Upper lobe of left lung (tissue), 6 donors: ENCODE measurements at regions not wholly inside any gene's neighbourhood (a gene's known extent, or its start where the extent isn't known, plus 50 kb on each side); places are given as distances from the start of the nearest gene placed in this dataset.

Experiments
- ATAC-seq, 2 donors: fragments of 200-7000 bp; cut with Tn5 transposase; one replicate each; pipeline ENCODE4 v1.9.1; 2022; ENCODE audit warnings: mild to moderate bottlenecking in 2 of 2, moderate library complexity in 2 of 2; ENCODE audit not compliant: low FRiP score in 2 of 2
- DNase-seq, 2 donors: peaks; one replicate each; pipeline ENCODE4 v3.0.0-alpha.2; 2019 to 2020
- H3K27ac ChIP-seq, 4 donors: fragments of 200-600 bp; sonication (generic); one replicate each; pipeline ENCODE4 v1.5.1; 2016 to 2019
- H3K27me3 ChIP-seq, 4 donors: fragments of 200-600 bp; sonication (generic); one replicate each; pipeline ENCODE4 v1.5.1; 2017 to 2019
- H3K36me3 ChIP-seq, 4 donors: fragments of 200-600 bp; sonication (generic); one replicate each; pipeline ENCODE4 v1.5.1; 2016 to 2019
- H3K4me1 ChIP-seq, 4 donors: fragments of 200-600 bp; sonication (generic); one replicate each; pipeline ENCODE4 v1.5.1; 2018 to 2019
- H3K4me3 ChIP-seq, 4 donors: fragments of 200-600 bp; sonication (generic); one replicate each; pipeline ENCODE4 v1.5.1; 2017 to 2019; ENCODE audit warnings: mild to moderate bottlenecking in 2 of 4, moderate library complexity in 1 of 4
- H3K9me3 ChIP-seq, 4 donors: fragments of 200-600 bp; sonication (generic); one replicate each; pipeline ENCODE4 v1.5.1; 2018 to 2019
- CTCF ChIP-seq, 6 experiments: fragments of 450-650 bp in 4 of 6; fragments of 200-600 bp in 2 of 6; sonication (generic) in 2 of 6; IDR thresholded peaks; one replicate each; pipeline ENCODE4 v1.5.1; 2016 to 2019; ENCODE audit warnings: antibody characterized with exemption in 6 of 6
- EP300 ChIP-seq, 4 donors: sonication (generic); formaldehyde crosslinking; IDR thresholded peaks; one replicate each; pipeline ENCODE4 v1.5.1; 2017; ENCODE audit warnings: antibody characterized with exemption in 4 of 4, control low read depth in 2 of 4
- POLR2A ChIP-seq, 4 donors: fragments of 450-650 bp; IDR thresholded peaks; one replicate each; pipeline ENCODE4 v1.5.1; 2016 to 2017; ENCODE audit warnings: antibody characterized with exemption in 4 of 4, mild to moderate bottlenecking in 2 of 4
- POLR2AphosphoS5 ChIP-seq, 2 donors: sonication (generic); formaldehyde crosslinking; IDR thresholded peaks; one replicate each; pipeline ENCODE4 v1.5.1; 2017; ENCODE audit warnings: antibody characterized with exemption in 2 of 2
- WGBS, 2 donors: methylation state at CpG; one replicate each; pipeline ENCODE4 v1.1.5; 2017 to 2018; 5-methylcytosine and 5-hydroxymethylcytosine counted together
- donor health status: DM: no; HTN: no; CAD: no; lungs with moderate emphysema.
- donor health status: DM: no; HTN: yes; CAD: no; lungs with severe emphysema.

GRCh38 chr17:36807496-36808179 is 129.6 kb upstream of the LHX1 start:
- H3K9me3 ChIP-seq = no peaks in the 10 kb centered on the region
- DNase-seq (peak in 1 of 2 donors; percentile 59), ATAC-seq (no peak)
- peaks cover 0 to 9% (median 0%) of the 10 kb centered on the region in 4 donors for H3K4me1 ChIP-seq
- no peak overlapping the region for H3K4me3 ChIP-seq
- 19 to 21% methylated on average over 16 to 30 of the region's 35 CpGs for WGBS, 2 donors
- no peaks in the 10 kb centered on the region for H3K36me3 ChIP-seq
- no peak overlapping the region for H3K27ac ChIP-seq
- TF ChIP-seq POLR2A (IDR thresholded peaks at IDR 0.05) = no peak
- TF ChIP-seq EP300 (IDR thresholded peaks at IDR 0.05) = no peak
- no peak for TF ChIP-seq CTCF (IDR thresholded peaks at IDR 0.05)
- TF ChIP-seq POLR2AphosphoS5 (IDR thresholded peaks at IDR 0.05) = no peak
- peaks cover 0 to 24% (median 3%) of the 10 kb centered on the region in 4 donors for H3K27me3 ChIP-seq

GRCh38 chr17:36808180-36808661 is 129.1 kb upstream of the LHX1 start:
- Histone ChIP-seq H3K9me3 (no peaks in the 10 kb centered on the region), H3K27ac (no peak overlapping the region), H3K27me3 (peaks cover 0 to 24% (median 3%) of the 10 kb centered on the region in 4 donors), H3K36me3 (no peaks in the 10 kb centered on the region), H3K4me1 (peaks cover 0 to 9% (median 0%) of the 10 kb centered on the region in 4 donors), H3K4me3 (no peak overlapping the region)
- ATAC-seq (no peak), DNase-seq (peak in 1 of 2 donors; percentile 82)
- TF ChIP-seq EP300 (IDR thresholded peaks at IDR 0.05) (no peak), POLR2AphosphoS5 (IDR thresholded peaks at IDR 0.05) (no peak), CTCF (IDR thresholded peaks at IDR 0.05) (no peak), POLR2A (IDR thresholded peaks at IDR 0.05) (no peak)
- 5% methylated on average over 47 of the region's 60 CpGs; no CpG with 5 or more reads in 1 of the 2 donors for WGBS, 2 donors

GRCh38 chr17:36812762-36813161 is 124.5 kb upstream of the LHX1 start:
- WGBS, 2 donors = 7 to 14% methylated on average over 3 to 9 of the region's 9 CpGs
- no peak for TF ChIP-seq POLR2A (IDR thresholded peaks at IDR 0.05)
- no peak for TF ChIP-seq POLR2AphosphoS5 (IDR thresholded peaks at IDR 0.05)
- TF ChIP-seq EP300 (IDR thresholded peaks at IDR 0.05) = no peak
- no peak for TF ChIP-seq CTCF (IDR thresholded peaks at IDR 0.05)
- ATAC-seq = no peak
- no peak for DNase-seq
- H3K36me3 ChIP-seq = no peaks in the 10 kb centered on the region
- peaks cover 0 to 9% (median 0%) of the 10 kb centered on the region in 4 donors for H3K4me1 ChIP-seq
- peaks cover 0 to 25% (median 3%) of the 10 kb centered on the region in 4 donors for H3K27me3 ChIP-seq
- no peaks in the 10 kb centered on the region for H3K9me3 ChIP-seq
- H3K27ac ChIP-seq = no peak overlapping the region
- no peak overlapping the region for H3K4me3 ChIP-seq

- TF ChIP-seq CTCF (IDR thresholded peaks at IDR 0.05) (no peak), POLR2AphosphoS5 (IDR thresholded peaks at IDR 0.05) (no peak), POLR2A (IDR thresholded peaks at IDR 0.05) (no peak), EP300 (IDR thresholded peaks at IDR 0.05) (no peak)
- ATAC-seq (no peak), DNase-seq (no peak)
- H3K36me3 ChIP-seq = no peaks in the 10 kb centered on the region
- 62 to 79% methylated on average over 5 of the region's 5 CpGs for WGBS, 2 donors
- no peaks in the 10 kb centered on the region for H3K9me3 ChIP-seq
- no peak overlapping the region for H3K27ac ChIP-seq
- no peak overlapping the region for H3K4me3 ChIP-seq
- peaks cover 0 to 3% (median 0%) of the 10 kb centered on the region in 4 donors for H3K4me1 ChIP-seq
- peaks cover 0 to 19% (median 3%) of the 10 kb centered on the region in 4 donors for H3K27me3 ChIP-seq
Observed at GRCh38 chr17:36813357-36813756, 123.9 kb upstream of the LHX1 start.
